Body of pancreas (tissue), 4 donors: ENCODE measurements at regions not wholly inside any gene's neighbourhood (a gene's known extent, or its start where the extent isn't known, plus 50 kb on each side); places are given as distances from the start of the nearest gene placed in this dataset.

Experiments
- CTCF ChIP-seq, 7 experiments: fragments of 450-650 bp in 4 of 7; fragments of 200-600 bp in 3 of 7; sonication (generic) in 3 of 7; IDR thresholded peaks; one replicate each; pipeline ENCODE4 v1.5.1; 2016 to 2019; ENCODE audit warnings: antibody characterized with exemption in 7 of 7
- POLR2A ChIP-seq, 3 donors: fragments of 450-650 bp; IDR thresholded peaks; one replicate each; pipeline ENCODE4 v1.6.1; 2016; ENCODE audit warnings: antibody characterized with exemption in 3 of 3, mild to moderate bottlenecking in 2 of 3

GRCh38 chr1:68620571-68620970 is 123.7 kb upstream of the DEPDC1 start:
- no peak for TF ChIP-seq CTCF (IDR thresholded peaks at IDR 0.05)
- TF ChIP-seq POLR2A (IDR thresholded peaks at IDR 0.05), result no peak
